ENCODE measurements at regions not wholly inside any gene's neighbourhood (a gene's known extent, or its start where the extent isn't known, plus 50 kb on each side); places are given as distances from the start of the nearest gene placed in this dataset.

DNA sequence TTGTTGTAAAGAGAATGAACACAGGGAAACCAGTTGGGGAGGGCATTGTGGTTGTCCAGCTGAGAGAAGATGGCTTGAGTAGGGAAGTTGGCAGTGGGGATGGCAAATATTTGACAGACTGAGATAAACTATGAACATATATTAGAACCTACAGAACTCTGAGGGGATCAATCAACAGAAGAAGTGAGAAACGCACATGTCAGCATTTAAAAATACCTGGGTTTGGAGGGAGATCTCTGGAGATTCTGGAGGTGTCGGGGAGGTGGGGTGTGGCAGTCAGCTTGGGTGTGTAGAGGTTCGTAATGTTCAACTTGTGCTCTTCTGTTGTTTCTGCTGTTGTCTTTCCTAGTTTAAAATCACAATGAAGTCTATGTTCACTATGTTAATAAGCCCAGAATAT lies 517.8 kb downstream of the AACS start (continued):
- TF ChIP-seq CTCF (conservative IDR thresholded peaks at IDR 0.05; ENCODE audit: low read depth in 2 of 2): no peak

GRCh38 chr12:125586441-125586840 lies 521.2 kb downstream of the AACS start:
- no peaks in the 10 kb centered on the region for H3K9me3 Mint-ChIP-seq
- no peak overlapping the region for H3K27ac Mint-ChIP-seq
- no peak overlapping the region for H3K4me3 ChIP-seq
- H2AFZ ChIP-seq: no peak overlapping the region
- H3F3A ChIP-seq (replicated peaks; ENCODE audit: low read depth): no peaks in the 10 kb centered on the region
- no peaks in the 10 kb centered on the region for H3K79me2 ChIP-seq (replicated peaks; ENCODE audit: insufficient read depth)
- H3K4me3 Mint-ChIP-seq: no peak overlapping the region
- TF ChIP-seq EZH2phosphoT487 (IDR thresholded peaks at IDR 0.05; ENCODE audit: unreplicated experiment) (no peak), EZH2 (IDR thresholded peaks at IDR 0.05; ENCODE audit: low read depth, unreplicated experiment) (no peak), CTCF (conservative IDR thresholded peaks at IDR 0.05; ENCODE audit: low read depth in 2 of 2) (no peak), POLR2AphosphoS5 (IDR thresholded peaks at IDR 0.05; ENCODE audit: low read depth) (no peak), CREB1 (CRISPR knock-in tag; IDR thresholded peaks at IDR 0.05; ENCODE audit: low read depth) (no peak), JUNB (IDR thresholded peaks at IDR 0.05; ENCODE audit: unreplicated experiment) (no peak)
- TF ChIP-seq, protein P1, sequence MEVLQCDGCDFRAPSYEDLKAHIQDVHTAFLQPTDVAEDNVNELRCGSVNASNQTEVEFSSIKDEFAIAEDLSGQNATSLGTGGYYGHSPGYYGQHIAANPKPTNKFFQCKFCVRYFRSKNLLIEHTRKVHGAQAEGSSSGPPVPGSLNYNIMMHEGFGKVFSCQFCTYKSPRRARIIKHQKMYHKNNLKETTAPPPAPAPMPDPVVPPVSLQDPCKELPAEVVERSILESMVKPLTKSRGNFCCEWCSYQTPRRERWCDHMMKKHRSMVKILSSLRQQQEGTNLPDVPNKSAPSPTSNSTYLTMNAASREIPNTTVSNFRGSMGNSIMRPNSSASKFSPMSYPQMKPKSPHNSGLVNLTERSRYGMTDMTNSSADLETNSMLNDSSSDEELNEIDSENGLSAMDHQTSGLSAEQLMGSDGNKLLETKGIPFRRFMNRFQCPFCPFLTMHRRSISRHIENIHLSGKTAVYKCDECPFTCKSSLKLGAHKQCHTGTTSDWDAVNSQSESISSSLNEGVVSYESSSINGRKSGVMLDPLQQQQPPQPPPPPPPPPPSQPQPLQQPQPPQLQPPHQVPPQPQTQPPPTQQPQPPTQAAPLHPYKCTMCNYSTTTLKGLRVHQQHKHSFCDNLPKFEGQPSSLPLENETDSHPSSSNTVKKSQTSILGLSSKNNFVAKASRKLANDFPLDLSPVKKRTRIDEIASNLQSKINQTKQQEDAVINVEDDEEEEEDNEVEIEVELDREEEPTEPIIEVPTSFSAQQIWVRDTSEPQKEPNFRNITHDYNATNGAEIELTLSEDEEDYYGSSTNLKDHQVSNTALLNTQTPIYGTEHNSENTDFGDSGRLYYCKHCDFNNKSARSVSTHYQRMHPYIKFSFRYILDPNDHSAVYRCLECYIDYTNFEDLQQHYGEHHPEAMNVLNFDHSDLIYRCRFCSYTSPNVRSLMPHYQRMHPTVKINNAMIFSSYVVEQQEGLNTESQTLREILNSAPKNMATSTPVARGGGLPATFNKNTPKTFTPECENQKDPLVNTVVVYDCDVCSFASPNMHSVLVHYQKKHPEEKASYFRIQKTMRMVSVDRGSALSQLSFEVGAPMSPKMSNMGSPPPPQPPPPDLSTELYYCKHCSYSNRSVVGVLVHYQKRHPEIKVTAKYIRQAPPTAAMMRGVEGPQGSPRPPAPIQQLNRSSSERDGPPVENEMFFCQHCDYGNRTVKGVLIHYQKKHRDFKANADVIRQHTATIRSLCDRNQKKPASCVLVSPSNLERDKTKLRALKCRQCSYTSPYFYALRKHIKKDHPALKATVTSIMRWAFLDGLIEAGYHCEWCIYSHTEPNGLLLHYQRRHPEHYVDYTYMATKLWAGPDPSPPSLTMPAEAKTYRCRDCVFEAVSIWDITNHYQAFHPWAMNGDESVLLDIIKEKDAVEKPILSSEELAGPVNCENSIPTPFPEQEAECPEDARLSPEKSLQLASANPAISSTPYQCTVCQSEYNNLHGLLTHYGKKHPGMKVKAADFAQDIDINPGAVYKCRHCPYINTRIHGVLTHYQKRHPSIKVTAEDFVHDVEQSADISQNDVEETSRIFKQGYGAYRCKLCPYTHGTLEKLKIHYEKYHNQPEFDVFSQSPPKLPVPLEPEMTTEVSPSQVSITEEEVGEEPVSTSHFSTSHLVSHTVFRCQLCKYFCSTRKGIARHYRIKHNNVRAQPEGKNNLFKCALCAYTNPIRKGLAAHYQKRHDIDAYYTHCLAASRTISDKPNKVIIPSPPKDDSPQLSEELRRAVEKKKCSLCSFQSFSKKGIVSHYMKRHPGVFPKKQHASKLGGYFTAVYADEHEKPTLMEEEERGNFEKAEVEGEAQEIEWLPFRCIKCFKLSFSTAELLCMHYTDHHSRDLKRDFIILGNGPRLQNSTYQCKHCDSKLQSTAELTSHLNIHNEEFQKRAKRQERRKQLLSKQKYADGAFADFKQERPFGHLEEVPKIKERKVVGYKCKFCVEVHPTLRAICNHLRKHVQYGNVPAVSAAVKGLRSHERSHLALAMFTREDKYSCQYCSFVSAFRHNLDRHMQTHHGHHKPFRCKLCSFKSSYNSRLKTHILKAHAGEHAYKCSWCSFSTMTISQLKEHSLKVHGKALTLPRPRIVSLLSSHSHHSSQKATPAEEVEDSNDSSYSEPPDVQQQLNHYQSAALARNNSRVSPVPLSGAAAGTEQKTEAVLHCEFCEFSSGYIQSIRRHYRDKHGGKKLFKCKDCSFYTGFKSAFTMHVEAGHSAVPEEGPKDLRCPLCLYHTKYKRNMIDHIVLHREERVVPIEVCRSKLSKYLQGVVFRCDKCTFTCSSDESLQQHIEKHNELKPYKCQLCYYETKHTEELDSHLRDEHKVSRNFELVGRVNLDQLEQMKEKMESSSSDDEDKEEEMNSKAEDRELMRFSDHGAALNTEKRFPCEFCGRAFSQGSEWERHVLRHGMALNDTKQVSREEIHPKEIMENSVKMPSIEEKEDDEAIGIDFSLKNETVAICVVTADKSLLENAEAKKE (CRISPR knock-in tag; IDR thresholded peaks at IDR 0.05): no peak
- H3K4me1 ChIP-seq (ENCODE audit: insufficient read depth): no peaks in the 10 kb centered on the region
- no peaks in the 10 kb centered on the region for H3K9me2 ChIP-seq (ENCODE audit: insufficient read depth)
- no peaks in the 10 kb centered on the region for H3K36me3 ChIP-seq (ENCODE audit: insufficient read depth)
- no peak for DNase-seq (ENCODE audit: low spot score)
- peaks cover 10% of the 10 kb centered on the region; the same call in 2 of the 3 replicates for H3K36me3 Mint-ChIP-seq (ENCODE audit: low read depth)
- H3K27me3 Mint-ChIP-seq (ENCODE audit: insufficient read depth, low read depth, poor library complexity): peaks cover 7% of the 10 kb centered on the region
- H3K27ac ChIP-seq (ENCODE audit: low read depth): no peak overlapping the region
- H3K4me1 Mint-ChIP-seq: no peaks in the 10 kb centered on the region; the same call in 1 of the 3 replicates
- H3K27me3 ChIP-seq (ENCODE audit: insufficient read depth): no peaks in the 10 kb centered on the region
- no peaks in the 10 kb centered on the region; the same call in 1 of the 2 replicates for H4K20me1 ChIP-seq (replicated peaks; ENCODE audit: insufficient read depth)
- no peak overlapping the region for H3K4me2 ChIP-seq
- ATAC-seq: no peak
